ENCODE measurements at regions not wholly inside any gene's neighbourhood (a gene's known extent, or its start where the extent isn't known, plus 50 kb on each side); places are given as distances from the start of the nearest gene placed in this dataset.

DNA sequence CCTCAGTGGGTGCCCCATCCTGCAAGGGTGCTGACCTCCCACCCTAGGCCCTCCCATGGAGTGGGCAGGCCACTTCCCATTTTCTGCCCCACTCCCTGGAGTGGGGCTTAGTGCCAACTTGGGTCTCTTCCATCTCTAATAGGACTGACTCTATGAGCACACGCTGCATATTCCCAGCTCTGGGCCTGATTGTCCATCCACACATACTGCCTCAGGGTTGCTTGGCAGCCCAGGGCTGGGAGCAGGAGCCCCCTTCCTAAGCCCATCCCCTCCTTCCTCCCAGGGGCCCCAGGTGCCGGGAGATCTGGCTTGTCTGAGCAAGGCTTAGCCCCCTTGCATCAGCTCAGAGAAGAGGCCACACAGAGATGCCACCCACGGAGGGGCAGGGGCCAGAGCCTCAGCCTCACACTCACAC, 55.1 kb downstream of the PJA1 start:
- TF ChIP-seq, protein P1, sequence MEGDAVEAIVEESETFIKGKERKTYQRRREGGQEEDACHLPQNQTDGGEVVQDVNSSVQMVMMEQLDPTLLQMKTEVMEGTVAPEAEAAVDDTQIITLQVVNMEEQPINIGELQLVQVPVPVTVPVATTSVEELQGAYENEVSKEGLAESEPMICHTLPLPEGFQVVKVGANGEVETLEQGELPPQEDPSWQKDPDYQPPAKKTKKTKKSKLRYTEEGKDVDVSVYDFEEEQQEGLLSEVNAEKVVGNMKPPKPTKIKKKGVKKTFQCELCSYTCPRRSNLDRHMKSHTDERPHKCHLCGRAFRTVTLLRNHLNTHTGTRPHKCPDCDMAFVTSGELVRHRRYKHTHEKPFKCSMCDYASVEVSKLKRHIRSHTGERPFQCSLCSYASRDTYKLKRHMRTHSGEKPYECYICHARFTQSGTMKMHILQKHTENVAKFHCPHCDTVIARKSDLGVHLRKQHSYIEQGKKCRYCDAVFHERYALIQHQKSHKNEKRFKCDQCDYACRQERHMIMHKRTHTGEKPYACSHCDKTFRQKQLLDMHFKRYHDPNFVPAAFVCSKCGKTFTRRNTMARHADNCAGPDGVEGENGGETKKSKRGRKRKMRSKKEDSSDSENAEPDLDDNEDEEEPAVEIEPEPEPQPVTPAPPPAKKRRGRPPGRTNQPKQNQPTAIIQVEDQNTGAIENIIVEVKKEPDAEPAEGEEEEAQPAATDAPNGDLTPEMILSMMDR (IDR thresholded peaks at IDR 0.05; ENCODE audit: low read depth, low read length) = no peak
- no peak overlapping the region for H3K4me3 ChIP-seq (ENCODE audit: low read depth, low read length)

DNA sequence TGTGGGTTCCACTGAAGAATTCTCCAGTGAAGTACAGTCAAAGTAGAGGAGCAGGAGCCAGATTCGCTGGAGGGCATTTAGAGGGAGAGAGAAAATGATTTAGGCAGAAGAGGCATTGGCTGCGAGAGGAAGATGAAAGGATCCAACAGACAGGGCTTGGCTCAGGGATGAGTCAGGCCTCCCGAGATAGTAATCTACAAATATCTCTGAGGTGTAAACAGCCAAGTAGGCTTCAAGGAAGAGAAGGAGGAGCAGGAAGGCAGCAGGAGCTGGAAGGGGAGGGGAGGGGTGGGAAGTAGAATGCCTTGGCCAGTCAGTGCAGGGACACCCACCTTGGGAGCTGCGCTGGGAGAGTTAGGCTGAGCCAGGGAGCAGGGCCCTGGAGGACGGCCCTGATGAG, 55.5 kb downstream of the PJA1 start:
- TF ChIP-seq, protein P1 (IDR thresholded peaks at IDR 0.05; ENCODE audit: low read depth, low read length) = no peak
- H3K4me3 ChIP-seq (ENCODE audit: low read depth, low read length) = no peak overlapping the region

DNA sequence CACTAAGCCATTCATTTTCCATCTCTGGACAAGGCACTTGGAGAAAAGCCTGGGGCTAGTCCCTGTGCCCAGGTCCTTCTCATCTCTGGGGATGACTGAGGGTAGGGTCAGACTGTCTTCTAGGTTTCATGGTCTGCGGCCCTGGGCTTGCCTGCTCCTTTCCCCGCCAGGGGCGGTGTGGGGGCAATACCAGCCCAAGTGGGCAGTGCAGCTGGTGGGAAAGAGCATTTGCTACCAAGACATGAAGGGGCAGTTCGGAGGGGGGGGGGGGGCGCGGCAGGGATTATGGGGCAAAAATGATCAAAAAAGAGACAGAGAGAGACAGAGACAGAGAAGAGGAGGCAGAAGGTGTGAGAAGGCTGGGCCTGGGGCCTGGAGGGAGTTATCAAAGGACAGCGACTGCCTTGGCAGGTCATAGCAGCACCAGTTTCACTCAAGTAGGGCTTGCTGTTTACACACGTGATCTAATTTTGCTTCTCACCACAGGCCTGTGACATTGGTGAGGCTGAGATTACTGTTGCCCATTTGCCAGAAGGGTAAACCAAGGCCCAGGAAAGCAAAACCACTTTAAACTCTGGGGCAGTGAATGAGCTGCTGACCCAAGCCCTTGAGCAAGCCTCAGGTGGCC, 56.1 kb downstream of the PJA1 start:
- no peak overlapping the region for H3K4me3 ChIP-seq (ENCODE audit: low read depth, low read length)
- TF ChIP-seq, protein P1 (IDR thresholded peaks at IDR 0.05; ENCODE audit: low read depth, low read length) = no peak

DNA sequence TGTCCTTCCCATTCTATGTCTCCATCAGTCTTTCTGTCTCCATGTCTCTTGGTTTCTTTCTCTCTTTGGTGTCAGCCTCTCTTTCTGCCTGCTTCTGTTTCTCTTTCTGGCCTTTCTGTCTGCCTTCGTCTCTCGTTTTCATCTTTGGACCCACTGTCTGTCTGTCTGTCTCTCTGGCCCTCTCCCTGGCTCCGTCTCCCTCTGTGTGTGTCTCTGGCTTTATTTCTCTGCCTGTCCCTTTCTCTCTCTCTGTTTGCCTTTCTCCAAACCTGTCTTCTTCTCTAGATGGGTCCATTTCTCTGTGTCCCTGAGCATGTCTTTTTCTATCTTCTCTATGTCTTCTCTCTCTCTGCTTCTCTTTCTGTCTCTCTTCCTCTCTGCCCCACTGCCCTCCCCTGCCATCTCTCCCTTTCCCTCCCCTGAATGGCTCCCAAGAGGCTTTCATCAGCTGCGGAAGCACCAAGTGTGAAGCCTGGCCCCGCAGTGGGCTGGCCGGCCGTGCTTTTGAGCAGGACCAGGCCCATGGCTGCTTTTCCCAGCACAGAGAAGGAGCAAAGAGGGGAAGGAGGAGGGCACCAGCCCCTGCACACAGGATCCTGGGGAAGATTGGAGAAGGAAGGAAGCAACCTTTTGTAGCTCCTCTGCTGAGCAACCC, 57.4 kb downstream of the PJA1 start:
- TF ChIP-seq, protein P1 (IDR thresholded peaks at IDR 0.05; ENCODE audit: low read depth, low read length) = no peak
- no peak overlapping the region for H3K4me3 ChIP-seq (ENCODE audit: low read depth, low read length)

- TF ChIP-seq, protein P1 (IDR thresholded peaks at IDR 0.05; ENCODE audit: low read depth, low read length) = no peak
- no peak overlapping the region for H3K4me3 ChIP-seq (ENCODE audit: low read depth, low read length)
Measured at GRCh38 chrX:69107231-69107739, 58.0 kb downstream of the PJA1 start.

DNA sequence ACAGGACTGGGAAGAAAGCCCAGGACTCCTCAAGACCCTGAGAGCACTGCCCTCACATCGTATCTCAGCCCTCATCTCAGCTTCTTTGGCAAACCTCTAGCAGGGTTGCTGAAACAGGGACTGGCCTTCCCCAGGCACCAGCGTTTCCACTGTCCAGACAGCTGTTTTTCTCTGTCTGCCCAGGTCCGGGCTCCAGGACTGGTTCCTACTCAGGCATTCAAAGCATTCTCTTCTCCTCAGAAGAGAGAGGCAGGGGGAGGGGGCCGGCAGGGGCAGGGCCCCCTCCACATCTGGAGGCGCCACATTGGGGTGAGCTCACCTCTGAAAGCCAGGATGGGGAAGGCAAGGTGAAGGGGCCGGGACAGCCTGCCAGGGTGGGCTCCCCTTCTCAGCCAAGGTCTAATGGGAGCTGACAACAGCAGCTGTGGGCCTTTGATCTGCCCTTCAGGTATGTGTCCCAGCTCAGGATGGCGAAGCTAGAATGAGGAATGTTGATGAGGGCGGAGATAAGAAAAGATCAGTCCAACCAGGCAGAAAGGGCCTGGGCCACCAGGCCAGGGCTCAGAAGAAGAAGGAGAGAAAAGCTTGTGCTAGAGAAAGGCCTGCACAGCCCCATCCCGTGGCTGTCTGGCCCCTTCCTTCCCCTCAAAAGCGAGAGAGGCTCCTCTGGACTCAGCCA, 60.4 kb downstream of the PJA1 start:
- TF ChIP-seq, protein P1 (IDR thresholded peaks at IDR 0.05; ENCODE audit: low read depth, low read length) = no peak
- H3K4me3 ChIP-seq (ENCODE audit: low read depth, low read length) = no peak overlapping the region

- TF ChIP-seq, protein P1 (IDR thresholded peaks at IDR 0.05; ENCODE audit: low read depth, low read length) = no peak
- H3K4me3 ChIP-seq (ENCODE audit: low read depth, low read length) = no peak overlapping the region
Measured at GRCh38 chrX:69103539-69103938, 61.7 kb downstream of the PJA1 start.

All from WI38 (cell line).